HEK293T (cell line): ENCODE measurements at regions not wholly inside any gene's neighbourhood (a gene's known extent, or its start where the extent isn't known, plus 50 kb on each side); places are given as distances from the start of the nearest gene placed in this dataset.

ENCODE experiments used
- ARNT ChIP-seq: fragments of 450-650 bp; IDR thresholded peaks from 2 replicates; pipeline ENCODE4 v1.6.1; 2017; ENCODE audit warnings: mild to moderate bottlenecking
- BHLHE40 ChIP-seq: fragments of 450-650 bp; IDR thresholded peaks from 2 replicates; pipeline ENCODE4 v1.6.1; 2016; ENCODE audit warnings: mild to moderate bottlenecking, moderate library complexity, borderline replicate concordance
- CTBP1 ChIP-seq: fragments of 450-650 bp; IDR thresholded peaks from 2 replicates; pipeline ENCODE4 v1.6.1; 2016; ENCODE audit warnings: borderline replicate concordance
- ELF4 ChIP-seq: fragments of 450-650 bp; IDR thresholded peaks from 2 replicates; pipeline ENCODE4 v1.6.1; 2017; ENCODE audit warnings: antibody characterized with exemption
- FOXA1 ChIP-seq: fragments of 450-650 bp; IDR thresholded peaks from 2 replicates; pipeline ENCODE4 v1.6.1; 2016; ENCODE audit warnings: mild to moderate bottlenecking
- FOXK2 ChIP-seq: fragments of 450-650 bp; IDR thresholded peaks from 2 replicates; pipeline ENCODE4 v1.6.1; 2016; ENCODE audit warnings: mild to moderate bottlenecking
- FOXM1 ChIP-seq: fragments of 450-650 bp; IDR thresholded peaks from 2 replicates; pipeline ENCODE4 v1.6.1; 2017; ENCODE audit warnings: mild to moderate bottlenecking, borderline replicate concordance
- HDGF ChIP-seq: fragments of 450-650 bp; IDR thresholded peaks from 2 replicates; pipeline ENCODE4 v1.6.1; 2017; ENCODE audit warnings: antibody characterized with exemption, borderline replicate concordance
- L3MBTL2 ChIP-seq: fragments of 450-650 bp; conservative IDR thresholded peaks from 2 replicates; pipeline ENCODE4 v1.6.1; 2016; ENCODE audit warnings: mild to moderate bottlenecking
- LEF1 ChIP-seq: fragments of 450-650 bp; IDR thresholded peaks from 2 replicates; pipeline ENCODE4 v1.6.1; 2017; ENCODE audit warnings: mild to moderate bottlenecking, borderline replicate concordance
- NFRKB ChIP-seq: fragments of 450-650 bp; IDR thresholded peaks from 2 replicates; pipeline ENCODE4 v1.6.1; 2016; ENCODE audit warnings: mild to moderate bottlenecking, moderate library complexity
- SP1 ChIP-seq: fragments of 450-650 bp; IDR thresholded peaks from 2 replicates; pipeline ENCODE4 v1.6.1; 2017
- SUZ12 ChIP-seq: fragments of 450-650 bp; IDR thresholded peaks from 2 replicates; pipeline ENCODE4 v1.6.1; 2016; ENCODE audit warnings: mild to moderate bottlenecking
- TARDBP ChIP-seq: fragments of 450-650 bp; IDR thresholded peaks from 2 replicates; pipeline ENCODE4 v1.6.1; 2016

DNA sequence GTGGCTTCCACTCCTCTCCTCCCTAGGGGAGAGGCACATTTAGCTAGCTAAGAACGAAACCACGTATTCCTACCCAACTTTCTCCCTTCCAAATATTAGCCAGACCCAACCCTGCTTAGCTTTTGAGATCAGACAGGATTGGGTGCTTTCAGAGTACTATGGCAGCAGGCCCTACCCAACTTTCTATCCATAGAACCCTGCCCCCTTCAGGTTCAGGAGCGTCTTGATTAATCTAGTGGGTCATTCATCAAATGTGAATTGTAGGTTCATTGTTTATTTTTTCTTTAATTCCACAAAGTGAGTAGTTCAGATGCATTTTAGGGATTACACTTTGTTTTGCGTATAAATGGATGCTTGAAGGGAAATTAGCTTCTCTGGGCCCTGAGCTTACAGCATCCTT lies 188.3 kb downstream of the MIB1 start:
- TF ChIP-seq FOXM1 (no peak), TARDBP (no peak), HDGF (no peak), FOXK2 (no peak), FOXA1 (no peak), NFRKB (no peak), L3MBTL2 (no peak), SP1 (no peak), SUZ12 (no peak), ARNT (no peak), CTBP1 (no peak), ELF4 (no peak), BHLHE40 (no peak), LEF1 (no peak)
